DND-41 (cell line): ENCODE measurements at regions not wholly inside any gene's neighbourhood (a gene's known extent, or its start where the extent isn't known, plus 50 kb on each side); places are given as distances from the start of the nearest gene placed in this dataset.

Experiments used
- ATAC-seq: fragments of 200-7000 bp; cut with Tn5 transposase; 3 replicates; pipeline ENCODE4 v1.9.1; 2021; ENCODE audit warnings: low read depth; ENCODE audit not compliant: insufficient read depth
- DNase-seq: peaks from one replicate; pipeline ENCODE4 v3.0.0-alpha.2; 2020
- H2AFZ ChIP-seq: 2 replicates; pipeline ENCODE4 v1.6.0; 2012; ENCODE audit warnings: low read depth, low read length
- H3K27ac ChIP-seq: 2 replicates; pipeline ENCODE4 v1.5.1; 2012; ENCODE audit warnings: low read length, inconsistent platforms
- H3K27me3 ChIP-seq: fragments of 200-600 bp; sonication (generic); 2 replicates; pipeline ENCODE4 v1.6.0; 2012; ENCODE audit warnings: low read length, mild to moderate bottlenecking, inconsistent platforms; ENCODE audit not compliant: insufficient read depth, poor library complexity
- H3K36me3 ChIP-seq: 2 replicates; pipeline ENCODE4 v1.5.1; 2012; ENCODE audit warnings: low read length, inconsistent platforms; ENCODE audit not compliant: insufficient read depth
- H3K4me1 ChIP-seq: 2 replicates; pipeline ENCODE4 v1.5.1; 2012; ENCODE audit warnings: mild to moderate bottlenecking, low read length; ENCODE audit not compliant: insufficient read depth
- H3K4me2 ChIP-seq: 2 replicates; pipeline ENCODE4 v1.6.0; 2012; ENCODE audit warnings: mild to moderate bottlenecking, moderate library complexity, low read length, inconsistent platforms; ENCODE audit not compliant: insufficient read depth
- H3K4me3 ChIP-seq, 2 experiments: fragments of 200-600 bp in 1 of 2; shearing (Covaris generic) in 1 of 2; 2 replicates each; pipeline ENCODE4 v1.5.1; 2012 to 2016; ENCODE audit warnings: inconsistent platforms in 2 of 2, low read length in 2 of 2, mild to moderate bottlenecking in 2 of 2, low read depth in 1 of 2, moderate library complexity in 1 of 2
- H3K79me2 ChIP-seq: 2 replicates; pipeline ENCODE4 v1.6.0; 2012; ENCODE audit warnings: low read length, inconsistent platforms; ENCODE audit not compliant: insufficient read depth
- H3K9ac ChIP-seq: 2 replicates; pipeline ENCODE4 v1.6.0; 2012; ENCODE audit warnings: low read depth, mild to moderate bottlenecking, inconsistent platforms, low read length, moderate library complexity
- H3K9me3 ChIP-seq: 2 replicates; pipeline ENCODE4 v1.5.1; 2012; ENCODE audit warnings: low read length, moderate library complexity, mild to moderate bottlenecking, inconsistent platforms; ENCODE audit not compliant: insufficient read depth, severe bottlenecking
- H4K20me1 ChIP-seq: 2 replicates; pipeline ENCODE4 v1.6.0; 2012; ENCODE audit warnings: low read length; ENCODE audit not compliant: insufficient read depth
- EZH2 ChIP-seq: IDR thresholded peaks from 3 replicates; pipeline ENCODE4 v1.6.1; 2012; ENCODE audit warnings: borderline replicate concordance, low read depth, mild to moderate bottlenecking, moderate library complexity, low read length, inconsistent platforms; ENCODE audit not compliant: severe bottlenecking
- TF ChIP-seq, protein P1 (sequence below): IDR thresholded peaks from 2 replicates; pipeline ENCODE4 v1.5.1; 2012; ENCODE audit warnings: borderline replicate concordance, low read length, moderate library complexity, mild to moderate bottlenecking; ENCODE audit not compliant: poor library complexity, severe bottlenecking; ENCODE audit errors: extremely low read depth

DNA sequence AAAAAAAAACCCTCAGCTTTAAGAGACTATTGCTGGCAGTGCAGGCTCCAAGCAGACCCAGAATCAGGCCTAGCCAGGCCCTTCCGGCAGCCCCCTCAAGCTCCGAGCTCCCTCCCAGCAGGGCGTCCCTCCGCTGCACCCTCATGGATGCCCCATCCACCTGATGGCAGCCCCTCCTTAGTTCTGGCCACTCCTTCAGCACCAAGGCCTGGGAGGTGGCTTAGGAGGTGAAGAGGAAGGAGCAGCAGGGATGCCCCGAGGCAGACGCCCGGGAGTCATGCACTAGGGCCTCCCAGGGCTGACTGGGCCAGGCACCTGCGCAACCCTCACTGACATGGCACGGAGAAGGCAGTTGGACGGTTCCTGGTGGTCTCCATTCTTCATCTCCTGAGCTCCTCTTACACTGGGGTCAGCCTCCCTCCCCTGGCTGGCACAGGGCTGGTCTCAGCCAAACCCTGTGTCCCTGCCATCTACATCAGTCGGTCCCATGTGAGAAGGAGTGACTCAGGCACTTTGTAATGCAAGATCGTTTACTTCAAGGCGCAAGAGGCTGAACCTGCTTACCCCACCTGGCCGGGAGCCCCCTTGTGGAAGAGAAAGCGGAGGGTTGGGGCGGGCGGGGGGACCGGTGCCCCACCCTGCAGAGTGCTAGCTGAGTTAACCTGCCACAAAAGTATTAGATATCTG lies 53.5 kb upstream of the ID2 start:
- Histone ChIP-seq H3K36me3 (no peaks in the 10 kb centered on the region), H2AFZ (no peak overlapping the region), H3K27me3 (no peaks in the 10 kb centered on the region), H3K9ac (no peak overlapping the region), H3K79me2 (no peaks in the 10 kb centered on the region), H4K20me1 (no peaks in the 10 kb centered on the region; the same call in 1 of the 2 replicates), H3K27ac (no peak overlapping the region), H3K4me1 (no peaks in the 10 kb centered on the region), H3K4me3 (no peak overlapping the region), H3K9me3 (no peaks in the 10 kb centered on the region), H3K4me2 (no peak overlapping the region)
- ATAC-seq (0 out of 3 replicates have a peak, but pooled peaks have one; percentile 36), DNase-seq (no peak)
- TF ChIP-seq EZH2, result no peak
- TF ChIP-seq, protein P1, sequence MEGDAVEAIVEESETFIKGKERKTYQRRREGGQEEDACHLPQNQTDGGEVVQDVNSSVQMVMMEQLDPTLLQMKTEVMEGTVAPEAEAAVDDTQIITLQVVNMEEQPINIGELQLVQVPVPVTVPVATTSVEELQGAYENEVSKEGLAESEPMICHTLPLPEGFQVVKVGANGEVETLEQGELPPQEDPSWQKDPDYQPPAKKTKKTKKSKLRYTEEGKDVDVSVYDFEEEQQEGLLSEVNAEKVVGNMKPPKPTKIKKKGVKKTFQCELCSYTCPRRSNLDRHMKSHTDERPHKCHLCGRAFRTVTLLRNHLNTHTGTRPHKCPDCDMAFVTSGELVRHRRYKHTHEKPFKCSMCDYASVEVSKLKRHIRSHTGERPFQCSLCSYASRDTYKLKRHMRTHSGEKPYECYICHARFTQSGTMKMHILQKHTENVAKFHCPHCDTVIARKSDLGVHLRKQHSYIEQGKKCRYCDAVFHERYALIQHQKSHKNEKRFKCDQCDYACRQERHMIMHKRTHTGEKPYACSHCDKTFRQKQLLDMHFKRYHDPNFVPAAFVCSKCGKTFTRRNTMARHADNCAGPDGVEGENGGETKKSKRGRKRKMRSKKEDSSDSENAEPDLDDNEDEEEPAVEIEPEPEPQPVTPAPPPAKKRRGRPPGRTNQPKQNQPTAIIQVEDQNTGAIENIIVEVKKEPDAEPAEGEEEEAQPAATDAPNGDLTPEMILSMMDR, result peak; percentile 6

DNA sequence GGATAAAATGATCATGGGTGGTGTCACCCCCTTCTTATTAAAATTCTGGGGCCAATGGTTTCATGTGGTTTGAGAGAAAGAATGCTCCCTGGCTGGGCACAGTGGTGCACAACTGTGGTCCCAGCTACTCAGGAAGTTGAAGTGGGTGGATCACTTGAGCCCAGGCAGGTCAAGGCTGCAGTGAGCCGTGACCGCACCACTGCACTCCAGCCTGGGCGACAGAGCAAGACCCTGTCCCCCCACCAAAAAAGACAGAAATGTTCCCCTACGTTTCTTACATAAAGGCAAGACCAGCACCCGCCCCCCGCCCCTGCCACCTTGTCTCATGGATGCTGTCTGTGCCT lies 53.0 kb upstream of the ID2 start:
- no peak for DNase-seq

DNA sequence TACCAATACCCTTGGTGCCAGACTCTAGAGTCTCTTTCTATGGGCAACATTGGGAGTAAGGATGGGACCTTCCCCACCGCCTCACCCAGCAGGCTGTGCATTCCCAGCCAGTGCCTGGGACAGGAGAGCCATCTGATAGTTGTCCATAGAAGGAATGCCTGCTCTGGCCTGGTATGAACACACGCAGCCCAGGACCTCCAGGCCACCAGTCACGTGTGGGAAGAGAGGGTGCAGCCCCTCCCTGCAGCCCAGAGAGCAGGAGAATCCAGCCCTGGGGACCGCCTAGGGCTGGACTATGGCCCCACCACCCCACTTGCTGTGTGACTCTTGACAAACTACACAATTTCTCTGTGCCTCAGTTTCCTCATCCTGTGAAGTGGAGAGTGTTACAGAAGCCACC lies 52.5 kb upstream of the ID2 start:
- Histone ChIP-seq H3K9ac (no peak overlapping the region), H3K36me3 (no peaks in the 10 kb centered on the region), H3K4me2 (no peak overlapping the region), H3K79me2 (no peaks in the 10 kb centered on the region), H3K4me1 (no peaks in the 10 kb centered on the region), H3K27me3 (no peaks in the 10 kb centered on the region), H3K4me3 (no peak overlapping the region), H4K20me1 (no peaks in the 10 kb centered on the region; the same call in 1 of the 2 replicates), H3K27ac (no peak overlapping the region), H2AFZ (no peak overlapping the region), H3K9me3 (no peaks in the 10 kb centered on the region)
- no peak for DNase-seq
- ATAC-seq, result no peak
- TF ChIP-seq EZH2, result no peak
- TF ChIP-seq, protein P1, result no peak

More for the DNA sequence above, 53.0 kb upstream of the ID2 start:
- no peaks in the 10 kb centered on the region for H3K27me3 ChIP-seq
- no peaks in the 10 kb centered on the region for H3K79me2 ChIP-seq
- ATAC-seq, result no peak
- no peak overlapping the region for H3K4me3 ChIP-seq
- no peak overlapping the region for H3K4me2 ChIP-seq
- no peak overlapping the region for H3K27ac ChIP-seq
- no peaks in the 10 kb centered on the region for H3K4me1 ChIP-seq
- no peak overlapping the region for H3K9ac ChIP-seq
- H4K20me1 ChIP-seq, result no peaks in the 10 kb centered on the region; the same call in 1 of the 2 replicates
- TF ChIP-seq, protein P1, result no peak
- TF ChIP-seq EZH2, result no peak
- H3K9me3 ChIP-seq, result no peaks in the 10 kb centered on the region
- H3K36me3 ChIP-seq, result no peaks in the 10 kb centered on the region
- H2AFZ ChIP-seq, result no peak overlapping the region
